Peyer's patch (tissue), 4 donors: ENCODE measurements at regions not wholly inside any gene's neighbourhood (a gene's known extent, or its start where the extent isn't known, plus 50 kb on each side); places are given as distances from the start of the nearest gene placed in this dataset.

Source experiments
- POLR2A ChIP-seq, 2 donors: fragments of 450-650 bp; IDR thresholded peaks; one replicate each; pipeline ENCODE4 v1.5.1; 2017; ENCODE audit warnings: antibody characterized with exemption in 2 of 2, mild to moderate bottlenecking in 2 of 2, moderate library complexity in 2 of 2
- TF ChIP-seq, protein P1 (sequence below), 6 experiments: fragments of 450-650 bp in 4 of 6; fragments of 200-600 bp in 2 of 6; sonication (generic) in 1 of 6; IDR thresholded peaks; one replicate each; pipeline ENCODE4 v1.5.1; 2017 to 2019; ENCODE audit warnings: antibody characterized with exemption in 6 of 6, mild to moderate bottlenecking in 3 of 6, moderate library complexity in 1 of 6

DNA sequence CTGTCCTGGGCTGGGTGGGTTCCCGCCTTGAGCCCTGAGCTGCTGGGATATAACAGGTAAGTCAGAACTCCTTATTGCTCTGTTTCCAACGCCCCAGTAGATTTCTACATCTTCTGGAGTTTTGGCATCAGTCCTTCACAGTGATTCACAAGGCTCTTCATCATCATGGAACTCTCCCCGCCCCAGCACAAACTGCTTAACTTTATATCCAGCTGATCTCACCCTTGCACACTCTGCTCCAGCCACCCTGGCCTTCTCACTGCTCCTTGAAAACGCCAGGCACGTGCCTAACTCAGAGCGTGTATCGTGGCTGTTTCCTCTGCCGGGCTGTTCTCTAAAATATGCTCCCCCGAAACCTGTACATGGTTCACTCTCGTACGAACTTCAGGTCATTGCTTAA is 264.9 kb downstream of the NOVA1 start:
- no peak for TF ChIP-seq POLR2A (IDR thresholded peaks at IDR 0.05)
- TF ChIP-seq, protein P1, sequence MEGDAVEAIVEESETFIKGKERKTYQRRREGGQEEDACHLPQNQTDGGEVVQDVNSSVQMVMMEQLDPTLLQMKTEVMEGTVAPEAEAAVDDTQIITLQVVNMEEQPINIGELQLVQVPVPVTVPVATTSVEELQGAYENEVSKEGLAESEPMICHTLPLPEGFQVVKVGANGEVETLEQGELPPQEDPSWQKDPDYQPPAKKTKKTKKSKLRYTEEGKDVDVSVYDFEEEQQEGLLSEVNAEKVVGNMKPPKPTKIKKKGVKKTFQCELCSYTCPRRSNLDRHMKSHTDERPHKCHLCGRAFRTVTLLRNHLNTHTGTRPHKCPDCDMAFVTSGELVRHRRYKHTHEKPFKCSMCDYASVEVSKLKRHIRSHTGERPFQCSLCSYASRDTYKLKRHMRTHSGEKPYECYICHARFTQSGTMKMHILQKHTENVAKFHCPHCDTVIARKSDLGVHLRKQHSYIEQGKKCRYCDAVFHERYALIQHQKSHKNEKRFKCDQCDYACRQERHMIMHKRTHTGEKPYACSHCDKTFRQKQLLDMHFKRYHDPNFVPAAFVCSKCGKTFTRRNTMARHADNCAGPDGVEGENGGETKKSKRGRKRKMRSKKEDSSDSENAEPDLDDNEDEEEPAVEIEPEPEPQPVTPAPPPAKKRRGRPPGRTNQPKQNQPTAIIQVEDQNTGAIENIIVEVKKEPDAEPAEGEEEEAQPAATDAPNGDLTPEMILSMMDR (IDR thresholded peaks at IDR 0.05), result no peak
